ENCODE measurements at regions not wholly inside any gene's neighbourhood (a gene's known extent, or its start where the extent isn't known, plus 50 kb on each side); places are given as distances from the start of the nearest gene placed in this dataset.

- TF ChIP-seq NFRKB (IDR thresholded peaks at IDR 0.05) (no peak), PKNOX1 (IDR thresholded peaks at IDR 0.05) (no peak), ELF4 (IDR thresholded peaks at IDR 0.05) (no peak), SP1 (IDR thresholded peaks at IDR 0.05) (no peak), ARNT (IDR thresholded peaks at IDR 0.05) (no peak), CTBP1 (IDR thresholded peaks at IDR 0.05; ENCODE audit: borderline replicate concordance) (no peak), SUZ12 (IDR thresholded peaks at IDR 0.05) (no peak), FOXM1 (IDR thresholded peaks at IDR 0.05; ENCODE audit: borderline replicate concordance) (no peak)
Measured at GRCh38 chr6:18846327-18846726, 459.2 kb downstream of the RNF144B start.

Data from HEK293T (cell line).